A673 (cell line): ENCODE measurements at regions not wholly inside any gene's neighbourhood (a gene's known extent, or its start where the extent isn't known, plus 50 kb on each side); places are given as distances from the start of the nearest gene placed in this dataset.

ENCODE experiments used
- EZH2 ChIP-seq: fragments of 200-600 bp; sonication (generic); IDR thresholded peaks from 2 replicates; pipeline ENCODE4 v1.6.1; 2017; ENCODE audit warnings: borderline replicate concordance, low read depth, mild to moderate bottlenecking, mixed read lengths, antibody characterized with exemption, low read length; ENCODE audit not compliant: poor library complexity, severe bottlenecking
- TF ChIP-seq, protein P1 (sequence below): fragments of 300-800, 200-600 bp; sonication (generic); conservative IDR thresholded peaks from 2 replicates; pipeline ENCODE4 v1.5.1; 2017; ENCODE audit warnings: low read depth, mild to moderate bottlenecking, antibody characterized with exemption, low read length, moderate library complexity, mixed read lengths

DNA sequence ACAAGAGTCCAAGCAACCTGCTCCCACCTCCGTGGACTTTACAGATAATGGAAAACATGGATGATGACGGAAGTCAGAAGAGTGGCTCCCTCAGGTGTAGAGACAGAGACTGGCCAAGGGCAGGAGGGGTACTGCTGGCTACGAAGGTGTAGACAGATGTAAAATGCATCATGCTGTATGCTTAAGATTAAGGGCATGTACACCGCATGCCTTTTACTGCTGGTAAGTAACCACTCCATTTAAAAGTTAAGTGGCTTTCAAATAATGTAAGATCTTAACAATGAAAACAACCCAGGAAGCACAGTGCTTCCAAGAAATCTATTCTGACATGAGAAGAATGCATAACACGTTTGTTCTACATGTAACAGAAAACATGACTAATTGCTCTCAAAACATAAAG, 76.9 kb upstream of the FAM9B start:
- TF ChIP-seq, protein P1, sequence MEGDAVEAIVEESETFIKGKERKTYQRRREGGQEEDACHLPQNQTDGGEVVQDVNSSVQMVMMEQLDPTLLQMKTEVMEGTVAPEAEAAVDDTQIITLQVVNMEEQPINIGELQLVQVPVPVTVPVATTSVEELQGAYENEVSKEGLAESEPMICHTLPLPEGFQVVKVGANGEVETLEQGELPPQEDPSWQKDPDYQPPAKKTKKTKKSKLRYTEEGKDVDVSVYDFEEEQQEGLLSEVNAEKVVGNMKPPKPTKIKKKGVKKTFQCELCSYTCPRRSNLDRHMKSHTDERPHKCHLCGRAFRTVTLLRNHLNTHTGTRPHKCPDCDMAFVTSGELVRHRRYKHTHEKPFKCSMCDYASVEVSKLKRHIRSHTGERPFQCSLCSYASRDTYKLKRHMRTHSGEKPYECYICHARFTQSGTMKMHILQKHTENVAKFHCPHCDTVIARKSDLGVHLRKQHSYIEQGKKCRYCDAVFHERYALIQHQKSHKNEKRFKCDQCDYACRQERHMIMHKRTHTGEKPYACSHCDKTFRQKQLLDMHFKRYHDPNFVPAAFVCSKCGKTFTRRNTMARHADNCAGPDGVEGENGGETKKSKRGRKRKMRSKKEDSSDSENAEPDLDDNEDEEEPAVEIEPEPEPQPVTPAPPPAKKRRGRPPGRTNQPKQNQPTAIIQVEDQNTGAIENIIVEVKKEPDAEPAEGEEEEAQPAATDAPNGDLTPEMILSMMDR, result no peak
- no peak for TF ChIP-seq EZH2
